22Rv1 (cell line): ENCODE measurements at regions not wholly inside any gene's neighbourhood (a gene's known extent, or its start where the extent isn't known, plus 50 kb on each side); places are given as distances from the start of the nearest gene placed in this dataset.

Experiments used
- ZFX ChIP-seq: fragments of 450-650 bp; IDR thresholded peaks from 2 replicates; pipeline ENCODE4 v1.6.1; 2017; ENCODE audit warnings: antibody characterized with exemption, borderline replicate concordance
- TF ChIP-seq, protein P1 (sequence below): fragments of 450-650 bp; IDR thresholded peaks from 2 replicates; pipeline ENCODE4 v1.5.1; 2017; ENCODE audit warnings: mild to moderate bottlenecking

DNA sequence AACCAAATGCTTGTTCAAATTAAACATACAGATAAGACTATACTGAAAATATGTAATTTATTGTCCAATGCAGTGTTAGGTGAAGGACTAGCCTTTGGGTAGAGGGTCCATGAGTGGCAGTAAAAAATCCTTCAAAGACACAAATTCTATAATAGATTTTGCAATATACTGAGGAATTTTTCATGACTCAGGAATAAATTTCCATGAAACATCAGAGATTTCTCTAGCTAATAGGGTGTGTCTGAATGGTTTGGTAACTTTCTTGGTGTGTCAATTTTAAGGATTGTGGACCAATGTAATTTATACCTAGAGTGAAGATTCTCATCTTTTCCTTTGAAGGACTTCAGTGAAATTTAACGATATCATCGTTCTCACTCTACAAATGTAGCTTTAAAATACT is 546.7 kb downstream of the SLITRK5 start:
- TF ChIP-seq, protein P1, sequence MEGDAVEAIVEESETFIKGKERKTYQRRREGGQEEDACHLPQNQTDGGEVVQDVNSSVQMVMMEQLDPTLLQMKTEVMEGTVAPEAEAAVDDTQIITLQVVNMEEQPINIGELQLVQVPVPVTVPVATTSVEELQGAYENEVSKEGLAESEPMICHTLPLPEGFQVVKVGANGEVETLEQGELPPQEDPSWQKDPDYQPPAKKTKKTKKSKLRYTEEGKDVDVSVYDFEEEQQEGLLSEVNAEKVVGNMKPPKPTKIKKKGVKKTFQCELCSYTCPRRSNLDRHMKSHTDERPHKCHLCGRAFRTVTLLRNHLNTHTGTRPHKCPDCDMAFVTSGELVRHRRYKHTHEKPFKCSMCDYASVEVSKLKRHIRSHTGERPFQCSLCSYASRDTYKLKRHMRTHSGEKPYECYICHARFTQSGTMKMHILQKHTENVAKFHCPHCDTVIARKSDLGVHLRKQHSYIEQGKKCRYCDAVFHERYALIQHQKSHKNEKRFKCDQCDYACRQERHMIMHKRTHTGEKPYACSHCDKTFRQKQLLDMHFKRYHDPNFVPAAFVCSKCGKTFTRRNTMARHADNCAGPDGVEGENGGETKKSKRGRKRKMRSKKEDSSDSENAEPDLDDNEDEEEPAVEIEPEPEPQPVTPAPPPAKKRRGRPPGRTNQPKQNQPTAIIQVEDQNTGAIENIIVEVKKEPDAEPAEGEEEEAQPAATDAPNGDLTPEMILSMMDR, result no peak
- TF ChIP-seq ZFX, result no peak
